HUES6 (cell line): ENCODE measurements at regions not wholly inside any gene's neighbourhood (a gene's known extent, or its start where the extent isn't known, plus 50 kb on each side); places are given as distances from the start of the nearest gene placed in this dataset.

Source experiments
- H3K27ac ChIP-seq: 2 replicates; pipeline ENCODE4 v1.7.0; 2013; ENCODE audit warnings: low read depth, mild to moderate bottlenecking, low read length, inconsistent platforms
- H3K27me3 ChIP-seq: 2 replicates; pipeline ENCODE4 v1.6.1; 2013; ENCODE audit warnings: low read length; ENCODE audit not compliant: control insufficient read depth, insufficient read depth
- H3K36me3 ChIP-seq: 2 replicates; pipeline ENCODE4 v1.6.1; 2013; ENCODE audit warnings: low read length; ENCODE audit not compliant: control insufficient read depth, insufficient read depth
- H3K4me1 ChIP-seq: 2 replicates; pipeline ENCODE4 v1.6.1; 2013; ENCODE audit warnings: low read length; ENCODE audit not compliant: control insufficient read depth, insufficient read depth
- H3K4me3 ChIP-seq: 2 replicates; pipeline ENCODE4 v1.5.1; 2013; ENCODE audit warnings: low read depth, low read length
- H3K9ac ChIP-seq: one replicate; pipeline ENCODE4 v1.6.1; 2013; ENCODE audit warnings: mild to moderate bottlenecking, low read length
- H3K9me3 ChIP-seq: 2 replicates; pipeline ENCODE4 v1.6.1; 2013; ENCODE audit warnings: low read depth, low read length; ENCODE audit not compliant: control insufficient read depth, insufficient read depth

DNA sequence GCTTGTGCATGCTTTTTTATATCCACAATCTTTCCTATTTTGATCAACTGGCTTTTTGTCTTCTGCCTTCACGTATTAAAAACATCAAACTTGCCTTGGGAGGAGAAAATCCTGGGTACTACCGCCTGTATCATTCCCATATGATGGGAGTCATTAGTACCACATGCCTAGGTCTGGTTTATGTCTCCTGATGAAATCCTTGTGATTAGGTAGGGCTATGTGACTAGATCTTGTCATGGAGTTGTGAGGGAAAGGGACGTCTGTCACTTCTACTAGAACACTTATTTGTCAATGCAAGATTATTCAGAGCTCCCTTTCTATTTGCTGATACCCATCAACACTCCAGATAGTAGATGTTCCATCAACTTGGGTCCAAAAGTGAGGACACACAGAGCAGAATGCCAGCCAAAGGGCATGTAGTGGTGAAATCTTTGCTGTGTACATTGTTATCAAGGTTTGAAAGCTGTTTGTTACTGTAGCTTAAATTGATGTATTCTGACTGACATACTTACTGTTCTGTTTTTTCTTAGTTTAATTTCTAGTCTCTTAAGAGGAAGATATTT lies 621.8 kb upstream of the NR5A2 start:
- Histone ChIP-seq H3K27ac (no peak overlapping the region), H3K4me1 (peaks cover 7% of the 10 kb centered on the region; the same call in 1 of the 2 replicates), H3K9me3 (no peaks in the 10 kb centered on the region), H3K36me3 (no peaks in the 10 kb centered on the region), H3K9ac (no peak overlapping the region), H3K4me3 (no peak overlapping the region), H3K27me3 (no peaks in the 10 kb centered on the region)

DNA sequence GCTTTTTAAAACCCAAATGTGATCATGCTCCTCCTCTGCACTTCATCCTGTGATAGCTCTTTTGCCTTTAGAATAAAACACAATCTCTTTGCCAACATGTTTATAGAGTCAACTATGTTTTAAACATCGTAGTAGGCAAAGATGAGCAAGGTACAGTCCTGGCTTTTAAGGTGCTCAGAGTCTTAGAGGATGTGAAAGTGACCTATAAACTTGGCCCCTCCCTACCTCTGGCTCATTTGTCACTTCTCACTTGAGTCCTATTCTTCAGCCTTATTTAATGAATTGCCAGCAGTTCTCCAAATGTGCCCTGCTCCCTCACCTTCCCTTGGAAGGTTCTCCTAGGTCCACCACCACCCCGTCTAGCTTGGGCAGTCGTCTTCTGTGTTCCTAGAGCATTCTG lies 617.0 kb upstream of the NR5A2 start:
- no peaks in the 10 kb centered on the region for H3K36me3 ChIP-seq
- no peak overlapping the region for H3K4me3 ChIP-seq
- no peak overlapping the region for H3K9ac ChIP-seq
- H3K4me1 ChIP-seq, result no peaks in the 10 kb centered on the region
- no peaks in the 10 kb centered on the region for H3K9me3 ChIP-seq
- no peak overlapping the region for H3K27ac ChIP-seq
- no peaks in the 10 kb centered on the region for H3K27me3 ChIP-seq

DNA sequence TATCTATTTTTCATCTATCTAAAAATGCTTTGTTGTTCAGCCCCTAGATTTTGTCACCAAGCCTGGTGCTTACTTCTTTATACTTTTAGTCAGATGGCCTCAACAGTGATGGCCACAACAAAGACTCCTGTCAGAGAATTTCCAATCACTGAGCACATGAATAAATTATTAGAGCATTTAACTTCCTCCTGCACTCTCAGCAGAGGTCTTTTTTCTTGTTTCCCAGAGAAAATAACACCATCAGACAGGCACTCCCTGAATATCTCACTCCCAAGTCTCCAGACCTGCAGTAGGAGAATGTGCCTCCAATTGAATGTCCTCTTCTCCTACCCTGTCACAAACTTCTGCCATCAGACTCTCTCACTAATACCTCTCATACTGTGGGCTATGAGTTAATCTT lies 616.0 kb upstream of the NR5A2 start:
- Histone ChIP-seq H3K27ac (no peak overlapping the region), H3K27me3 (no peaks in the 10 kb centered on the region), H3K4me1 (no peaks in the 10 kb centered on the region), H3K9ac (no peak overlapping the region), H3K4me3 (no peak overlapping the region), H3K36me3 (no peaks in the 10 kb centered on the region), H3K9me3 (peaks cover 4% of the 10 kb centered on the region; the same call in 1 of the 2 replicates)

DNA sequence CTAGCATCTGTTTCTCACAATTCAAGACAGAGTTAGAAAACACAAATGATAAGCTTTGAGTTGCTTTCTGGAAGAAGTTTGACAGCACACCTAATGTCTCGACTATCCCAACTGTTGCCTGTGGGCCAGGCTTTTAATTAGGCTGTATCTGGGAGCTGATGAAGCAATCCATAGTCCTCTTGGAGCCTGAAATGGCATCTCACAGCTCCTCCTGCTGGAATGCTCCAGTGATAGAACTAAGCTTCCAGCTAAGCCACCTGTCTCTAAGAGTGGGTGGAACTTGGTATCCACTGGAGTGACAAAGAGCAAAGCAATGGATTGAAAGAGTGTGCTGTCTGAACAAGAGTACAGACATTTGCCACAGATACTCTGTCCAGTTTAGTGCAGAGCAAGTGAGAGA lies 605.3 kb upstream of the NR5A2 start:
- H3K36me3 ChIP-seq, result no peaks in the 10 kb centered on the region
- H3K4me3 ChIP-seq, result no peak overlapping the region
- no peak overlapping the region for H3K9ac ChIP-seq
- H3K27me3 ChIP-seq, result no peaks in the 10 kb centered on the region
- no peaks in the 10 kb centered on the region for H3K9me3 ChIP-seq
- no peaks in the 10 kb centered on the region for H3K4me1 ChIP-seq
- no peak overlapping the region for H3K27ac ChIP-seq

DNA sequence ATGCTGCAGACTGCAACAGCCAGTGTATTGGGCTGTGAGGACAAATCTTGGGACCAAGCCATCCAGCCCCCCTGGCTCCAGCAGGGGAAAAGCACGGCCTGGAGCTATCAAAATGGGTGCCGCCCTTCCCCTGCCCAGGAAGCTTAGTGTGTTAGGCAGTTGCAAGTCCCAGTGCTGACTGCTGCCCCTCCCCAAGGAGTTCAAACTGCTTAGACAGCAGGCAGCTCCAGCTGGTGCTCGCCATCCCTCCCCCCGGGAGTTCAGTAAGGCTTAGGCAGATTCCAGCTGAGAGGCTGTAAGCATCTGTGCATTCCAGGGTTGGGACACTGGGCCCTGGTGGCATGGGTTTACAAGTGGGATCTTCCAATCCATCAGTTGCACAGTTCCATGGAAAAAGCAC lies 579.6 kb upstream of the NR5A2 start:
- H3K4me3 ChIP-seq, result no peak overlapping the region
- H3K27ac ChIP-seq, result no peak overlapping the region
- H3K27me3 ChIP-seq, result no peaks in the 10 kb centered on the region

DNA sequence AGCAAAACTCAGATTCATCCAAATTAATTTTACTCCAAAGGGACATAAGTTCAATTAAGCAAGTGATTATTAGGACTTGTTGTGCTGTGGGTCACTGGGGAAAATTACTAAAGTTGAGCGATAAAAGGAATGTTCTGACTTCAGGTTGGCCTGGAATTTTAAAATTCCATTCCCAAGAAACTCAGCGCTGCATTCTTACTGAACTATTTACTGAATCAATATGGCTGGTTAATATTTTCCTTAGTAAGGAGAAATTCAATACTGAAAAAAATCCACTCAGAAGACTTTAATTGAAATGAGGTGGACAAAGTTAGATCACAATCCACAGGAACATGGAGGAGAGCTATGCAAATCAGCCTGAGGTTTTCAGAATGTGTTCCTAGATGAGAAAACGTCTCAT lies 578.9 kb upstream of the NR5A2 start:
- H3K9ac ChIP-seq, result no peak overlapping the region
- no peaks in the 10 kb centered on the region for H3K27me3 ChIP-seq
- no peaks in the 10 kb centered on the region for H3K4me1 ChIP-seq
- no peaks in the 10 kb centered on the region for H3K36me3 ChIP-seq
- no peak overlapping the region for H3K4me3 ChIP-seq
- no peak overlapping the region for H3K27ac ChIP-seq
- H3K9me3 ChIP-seq, result no peaks in the 10 kb centered on the region

More for the DNA sequence above, 579.6 kb upstream of the NR5A2 start:
- no peaks in the 10 kb centered on the region for H3K9me3 ChIP-seq
- H3K9ac ChIP-seq, result no peak overlapping the region
- H3K36me3 ChIP-seq, result no peaks in the 10 kb centered on the region
- no peaks in the 10 kb centered on the region for H3K4me1 ChIP-seq

DNA sequence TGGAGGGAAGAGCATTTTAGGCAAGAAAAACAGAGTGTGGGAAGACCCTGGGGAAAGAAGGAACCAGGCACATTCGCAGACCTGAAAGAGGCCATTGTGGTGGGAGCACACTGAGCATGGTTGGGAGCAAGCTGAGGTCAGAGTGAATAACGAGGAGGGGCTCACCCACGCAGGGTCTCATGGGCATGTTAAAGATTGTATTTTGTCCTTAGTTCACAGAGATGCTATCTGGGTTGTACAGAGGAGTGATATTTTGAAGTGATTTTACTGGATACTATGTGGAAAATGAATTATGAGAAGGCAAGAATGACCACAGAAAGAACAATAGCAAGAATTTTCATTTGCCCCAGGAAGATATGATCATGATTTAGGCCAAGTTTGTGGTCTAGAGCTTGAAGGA lies 578.3 kb upstream of the NR5A2 start:
- H3K4me3 ChIP-seq, result no peak overlapping the region
- no peak overlapping the region for H3K9ac ChIP-seq
- no peak overlapping the region for H3K27ac ChIP-seq
- no peaks in the 10 kb centered on the region for H3K9me3 ChIP-seq
- no peaks in the 10 kb centered on the region for H3K27me3 ChIP-seq
- H3K4me1 ChIP-seq, result no peaks in the 10 kb centered on the region
- no peaks in the 10 kb centered on the region for H3K36me3 ChIP-seq

DNA sequence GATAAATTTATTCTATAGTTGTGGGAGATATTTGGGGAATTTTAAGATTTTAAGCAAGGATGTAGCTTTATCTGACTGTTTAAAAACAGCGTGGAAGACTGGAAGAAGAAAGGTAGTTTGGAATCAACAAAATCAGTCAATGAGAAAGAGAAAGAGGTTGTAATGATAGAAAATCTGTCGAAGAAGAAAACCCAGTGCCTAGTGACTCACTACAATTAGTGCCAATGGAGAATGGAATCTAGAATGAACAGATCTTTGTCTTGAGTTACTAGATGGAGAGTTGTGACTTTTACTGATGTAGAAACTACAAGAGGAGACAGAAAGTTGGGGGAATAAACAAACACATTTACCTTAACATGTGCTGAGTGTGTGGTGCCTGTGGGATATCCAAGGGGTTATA lies 577.8 kb upstream of the NR5A2 start:
- Histone ChIP-seq H3K4me1 (no peaks in the 10 kb centered on the region), H3K4me3 (no peak overlapping the region), H3K27me3 (no peaks in the 10 kb centered on the region), H3K9ac (no peak overlapping the region), H3K9me3 (no peaks in the 10 kb centered on the region), H3K27ac (no peak overlapping the region), H3K36me3 (no peaks in the 10 kb centered on the region)

DNA sequence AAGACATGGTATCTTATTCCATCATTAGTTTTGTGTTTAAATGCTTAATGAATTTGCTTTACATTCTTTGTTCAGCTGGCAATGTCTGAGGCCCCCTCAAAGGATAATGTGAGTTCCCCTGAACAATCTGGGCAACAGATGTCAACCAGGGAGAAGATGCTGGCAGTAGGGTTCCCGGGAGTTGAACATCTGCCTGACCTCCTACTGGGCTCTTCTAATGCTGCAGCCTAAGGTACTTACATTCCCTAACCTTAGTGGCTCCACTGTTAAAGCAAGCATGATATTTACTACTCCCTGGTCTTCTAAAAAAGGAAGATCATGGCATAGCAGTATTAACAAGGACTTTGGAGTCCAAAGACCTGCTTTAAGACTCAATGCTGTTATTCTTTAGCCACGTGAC lies 574.9 kb upstream of the NR5A2 start:
- no peak overlapping the region for H3K9ac ChIP-seq
- H3K4me1 ChIP-seq, result no peaks in the 10 kb centered on the region
- H3K27me3 ChIP-seq, result no peaks in the 10 kb centered on the region
- no peaks in the 10 kb centered on the region for H3K36me3 ChIP-seq
- no peak overlapping the region for H3K4me3 ChIP-seq
- H3K27ac ChIP-seq, result no peak overlapping the region
- no peaks in the 10 kb centered on the region for H3K9me3 ChIP-seq

DNA sequence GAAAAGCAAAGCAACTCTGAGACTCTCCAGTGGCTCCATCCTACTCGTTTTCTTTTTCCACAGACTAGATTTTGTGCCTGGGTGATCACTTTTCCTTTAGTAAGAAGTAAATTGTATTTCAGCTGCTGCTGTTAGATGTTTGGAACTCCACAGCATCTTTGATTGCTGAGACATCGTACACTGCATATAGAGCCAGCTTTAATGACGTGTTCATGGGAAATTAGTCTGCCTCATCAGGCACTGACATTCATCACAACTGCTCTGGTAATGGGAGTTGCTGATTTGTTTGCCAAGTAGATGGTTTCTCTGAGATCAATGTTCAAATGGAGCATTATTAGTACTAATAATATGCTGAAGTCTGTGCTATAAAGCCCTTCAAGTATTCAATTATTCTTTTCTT lies 573.8 kb upstream of the NR5A2 start:
- H3K27ac ChIP-seq, result no peak overlapping the region
- no peak overlapping the region for H3K4me3 ChIP-seq
- no peaks in the 10 kb centered on the region for H3K27me3 ChIP-seq
- no peak overlapping the region for H3K9ac ChIP-seq
- H3K9me3 ChIP-seq, result no peaks in the 10 kb centered on the region
- no peaks in the 10 kb centered on the region for H3K36me3 ChIP-seq
- no peaks in the 10 kb centered on the region for H3K4me1 ChIP-seq

DNA sequence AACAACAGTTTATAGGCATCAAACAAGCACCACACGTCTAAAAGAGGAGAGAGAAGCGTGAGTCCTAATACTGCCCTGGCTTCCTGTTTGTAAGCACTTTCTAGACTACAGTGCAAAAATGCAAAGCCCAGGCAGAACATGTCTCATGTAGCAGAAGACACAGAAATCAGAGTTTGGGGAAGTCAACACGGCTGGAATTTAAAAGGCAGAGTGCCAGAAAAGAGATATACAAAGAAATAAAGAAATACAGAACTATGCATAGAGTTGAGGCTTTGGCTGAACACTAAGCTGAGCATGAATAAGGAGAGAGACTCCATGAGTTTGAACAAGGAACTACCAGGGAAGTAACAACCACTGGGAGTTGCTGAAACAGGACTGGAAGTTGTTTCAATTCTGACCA lies 566.6 kb upstream of the NR5A2 start:
- Histone ChIP-seq H3K27ac (no peak overlapping the region), H3K36me3 (no peaks in the 10 kb centered on the region), H3K9ac (no peak overlapping the region)

More for the DNA sequence above, 566.6 kb upstream of the NR5A2 start:
- Histone ChIP-seq H3K4me1 (no peaks in the 10 kb centered on the region), H3K9me3 (no peaks in the 10 kb centered on the region), H3K4me3 (no peak overlapping the region), H3K27me3 (no peaks in the 10 kb centered on the region)
